ENCODE measurements at regions not wholly inside any gene's neighbourhood (a gene's known extent, or its start where the extent isn't known, plus 50 kb on each side); places are given as distances from the start of the nearest gene placed in this dataset.

DNA sequence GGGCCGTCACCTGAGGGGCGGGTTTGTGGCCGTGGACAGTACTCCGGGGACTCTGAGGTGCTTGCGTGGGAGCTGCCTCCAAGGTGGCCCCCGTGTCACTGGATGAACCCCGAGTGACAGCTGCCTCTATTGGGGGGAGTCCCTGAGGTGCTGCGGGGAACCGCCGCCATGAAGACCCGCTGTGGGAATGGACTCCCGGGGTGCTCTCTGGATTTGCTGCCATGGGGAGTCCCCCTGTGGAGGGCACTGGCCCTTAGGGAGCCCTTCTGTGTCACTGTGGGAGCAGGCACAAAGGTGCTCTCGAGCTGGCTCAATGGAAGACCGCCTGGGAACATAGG, 100.2 kb upstream of the CCL21 start:
- TF ChIP-seq POLR2A (IDR thresholded peaks at IDR 0.05; ENCODE audit: low read depth) (no peak), EP300 (IDR thresholded peaks at IDR 0.05) (no peak)

Data from esophagus muscularis mucosa (tissue), 2 donors.